SU-DHL-6 (cell line): ENCODE measurements at regions not wholly inside any gene's neighbourhood (a gene's known extent, or its start where the extent isn't known, plus 50 kb on each side); places are given as distances from the start of the nearest gene placed in this dataset.

Experiments
- H2AFZ ChIP-seq: fragments of 200-600 bp; sonication (generic); 2 replicates; pipeline ENCODE4 v1.6.1; 2014; ENCODE audit warnings: low read depth, mild to moderate bottlenecking, moderate library complexity, mixed read lengths, antibody characterized with exemption, low read length; ENCODE audit not compliant: severe bottlenecking
- H3F3A ChIP-seq: fragments of 200-600 bp; shearing (Covaris generic); 2 replicates; pipeline ENCODE4 v1.6.0; 2016; ENCODE audit warnings: antibody characterized with exemption, mild to moderate bottlenecking; ENCODE audit not compliant: insufficient read depth
- H3K27ac ChIP-seq: fragments of 200-600 bp; sonication (generic); 2 replicates; pipeline ENCODE4 v1.5.1; 2016; ENCODE audit warnings: low read depth, mild to moderate bottlenecking, low read length, moderate library complexity, mixed read lengths
- H3K27me3 ChIP-seq: fragments of 200-600 bp; sonication (generic), shearing (Covaris generic); 2 replicates; pipeline ENCODE4 v1.6.0; 2014; ENCODE audit warnings: mild to moderate bottlenecking, low read length
- H3K36me3 ChIP-seq: fragments of 200-600 bp; sonication (generic); 2 replicates; pipeline ENCODE4 v1.6.1; 2014; ENCODE audit warnings: mild to moderate bottlenecking, low read length, mixed read lengths
- H3K4me2 ChIP-seq: fragments of 300-600, 200-600 bp; shearing (Covaris generic), sonication (generic); 2 replicates; pipeline ENCODE4 v1.6.0; 2014; ENCODE audit warnings: low read length, low read depth, mild to moderate bottlenecking; ENCODE audit not compliant: poor library complexity, severe bottlenecking
- H3K4me3 ChIP-seq: fragments of 200-600 bp; sonication (generic); 2 replicates; pipeline ENCODE4 v1.5.1; 2014; ENCODE audit warnings: antibody characterized with exemption, low read length, mild to moderate bottlenecking, mixed read lengths; ENCODE audit not compliant: insufficient read depth, poor library complexity, severe bottlenecking
- H3K79me2 ChIP-seq: fragments of 200-600 bp; sonication (generic); 2 replicates; pipeline ENCODE4 v1.6.1; 2014; ENCODE audit warnings: mild to moderate bottlenecking, low read length, moderate library complexity; ENCODE audit not compliant: insufficient read depth
- H3K9ac ChIP-seq: fragments of 200-600 bp; sonication (generic); 2 replicates; pipeline ENCODE4 v1.7.0; 2014; ENCODE audit warnings: mild to moderate bottlenecking, low read length
- H3K9me2 ChIP-seq: fragments of 200-600 bp; sonication (generic); replicated peaks from 2 replicates; pipeline ENCODE4 v1.6.1; 2014; ENCODE audit warnings: low read length; ENCODE audit not compliant: insufficient read depth
- H3K9me3 ChIP-seq: fragments of 200-600 bp; sonication (generic); 2 replicates; pipeline ENCODE4 v1.6.1; 2014; ENCODE audit warnings: low read length, mixed read lengths; ENCODE audit not compliant: insufficient read depth
- H4K20me1 ChIP-seq: fragments of 200-600 bp; sonication (generic); 2 replicates; pipeline ENCODE4 v1.6.1; 2014; ENCODE audit warnings: low read depth, mild to moderate bottlenecking, antibody characterized with exemption, low read length, moderate library complexity, mixed read lengths
- EZH2phosphoT487 ChIP-seq: fragments of 200-600 bp; sonication (generic), shearing (Covaris generic); conservative IDR thresholded peaks from 2 replicates; pipeline ENCODE4 v1.6.1; 2018; ENCODE audit warnings: mild to moderate bottlenecking, antibody characterized with exemption, low read length, moderate library complexity, mixed read lengths
- TF ChIP-seq, protein P1 (sequence below): fragments of 200-600 bp; sonication (generic); IDR thresholded peaks from one replicate; pipeline ENCODE4 v1.5.1; 2017; ENCODE audit warnings: antibody characterized with exemption, mild to moderate bottlenecking, low read length, moderate library complexity; ENCODE audit not compliant: insufficient read depth, poor library complexity, severe bottlenecking

DNA sequence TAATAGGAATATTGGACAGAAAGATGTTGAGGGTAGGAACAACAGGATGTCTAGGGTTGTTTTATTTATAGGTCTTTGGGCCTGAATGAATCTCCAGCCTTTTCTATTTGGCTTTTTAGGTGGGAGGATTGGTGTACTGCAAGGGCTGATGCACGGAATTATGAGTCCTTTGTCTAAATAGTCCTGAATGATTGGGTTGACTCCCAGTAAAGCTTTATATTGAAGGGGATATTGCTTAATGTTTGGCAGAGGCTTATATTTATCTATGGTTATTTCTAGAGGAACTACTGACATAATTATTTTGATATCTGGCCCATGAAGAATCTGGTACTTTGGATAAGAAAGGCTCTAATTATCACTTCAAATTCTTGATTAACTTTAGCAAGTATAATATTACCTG is 253.6 kb upstream of the AVPR1A start:
- no peak overlapping the region for H3K4me3 ChIP-seq
- no peaks in the 10 kb centered on the region for H3K79me2 ChIP-seq
- H3K4me2 ChIP-seq, result no peak overlapping the region
- no peaks in the 10 kb centered on the region for H4K20me1 ChIP-seq
- no peaks in the 10 kb centered on the region for H3K9me3 ChIP-seq
- TF ChIP-seq, protein P1, sequence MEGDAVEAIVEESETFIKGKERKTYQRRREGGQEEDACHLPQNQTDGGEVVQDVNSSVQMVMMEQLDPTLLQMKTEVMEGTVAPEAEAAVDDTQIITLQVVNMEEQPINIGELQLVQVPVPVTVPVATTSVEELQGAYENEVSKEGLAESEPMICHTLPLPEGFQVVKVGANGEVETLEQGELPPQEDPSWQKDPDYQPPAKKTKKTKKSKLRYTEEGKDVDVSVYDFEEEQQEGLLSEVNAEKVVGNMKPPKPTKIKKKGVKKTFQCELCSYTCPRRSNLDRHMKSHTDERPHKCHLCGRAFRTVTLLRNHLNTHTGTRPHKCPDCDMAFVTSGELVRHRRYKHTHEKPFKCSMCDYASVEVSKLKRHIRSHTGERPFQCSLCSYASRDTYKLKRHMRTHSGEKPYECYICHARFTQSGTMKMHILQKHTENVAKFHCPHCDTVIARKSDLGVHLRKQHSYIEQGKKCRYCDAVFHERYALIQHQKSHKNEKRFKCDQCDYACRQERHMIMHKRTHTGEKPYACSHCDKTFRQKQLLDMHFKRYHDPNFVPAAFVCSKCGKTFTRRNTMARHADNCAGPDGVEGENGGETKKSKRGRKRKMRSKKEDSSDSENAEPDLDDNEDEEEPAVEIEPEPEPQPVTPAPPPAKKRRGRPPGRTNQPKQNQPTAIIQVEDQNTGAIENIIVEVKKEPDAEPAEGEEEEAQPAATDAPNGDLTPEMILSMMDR, result no peak
- TF ChIP-seq EZH2phosphoT487, result no peak
- H2AFZ ChIP-seq, result no peak overlapping the region
- no peaks in the 10 kb centered on the region for H3K27me3 ChIP-seq
- H3K9ac ChIP-seq, result no peak overlapping the region
- no peaks in the 10 kb centered on the region for H3F3A ChIP-seq
- H3K9me2 ChIP-seq, result no peaks in the 10 kb centered on the region
- H3K36me3 ChIP-seq, result no peaks in the 10 kb centered on the region
- no peak overlapping the region for H3K27ac ChIP-seq

DNA sequence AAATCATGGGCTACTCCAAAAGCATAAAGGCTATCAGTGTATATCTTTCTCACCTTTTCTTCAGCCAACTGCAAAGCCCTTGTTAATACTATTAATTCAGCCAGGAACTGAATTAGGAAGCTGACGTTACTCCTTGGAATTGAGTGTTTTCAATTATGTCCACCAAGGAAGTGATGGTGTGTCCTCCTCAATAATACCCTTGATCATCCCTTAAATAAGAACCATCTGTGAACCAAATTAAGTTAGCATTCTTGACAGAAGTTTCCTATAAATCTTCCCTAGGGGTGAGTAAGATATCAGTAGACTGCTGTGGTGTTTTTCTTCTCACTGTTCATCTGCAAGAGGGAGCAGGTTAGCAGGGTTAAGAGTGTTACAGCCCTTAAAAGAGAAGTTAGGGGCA is 252.3 kb upstream of the AVPR1A start:
- Histone ChIP-seq H3K27ac (no peak overlapping the region), H3K9me2 (no peaks in the 10 kb centered on the region), H3K9ac (no peak overlapping the region), H3K36me3 (no peaks in the 10 kb centered on the region), H3K9me3 (no peaks in the 10 kb centered on the region), H4K20me1 (no peaks in the 10 kb centered on the region), H3F3A (no peaks in the 10 kb centered on the region), H3K4me3 (no peak overlapping the region), H2AFZ (no peak overlapping the region), H3K79me2 (no peaks in the 10 kb centered on the region), H3K27me3 (no peaks in the 10 kb centered on the region), H3K4me2 (no peak overlapping the region)
- TF ChIP-seq, protein P1, result no peak
- no peak for TF ChIP-seq EZH2phosphoT487

DNA sequence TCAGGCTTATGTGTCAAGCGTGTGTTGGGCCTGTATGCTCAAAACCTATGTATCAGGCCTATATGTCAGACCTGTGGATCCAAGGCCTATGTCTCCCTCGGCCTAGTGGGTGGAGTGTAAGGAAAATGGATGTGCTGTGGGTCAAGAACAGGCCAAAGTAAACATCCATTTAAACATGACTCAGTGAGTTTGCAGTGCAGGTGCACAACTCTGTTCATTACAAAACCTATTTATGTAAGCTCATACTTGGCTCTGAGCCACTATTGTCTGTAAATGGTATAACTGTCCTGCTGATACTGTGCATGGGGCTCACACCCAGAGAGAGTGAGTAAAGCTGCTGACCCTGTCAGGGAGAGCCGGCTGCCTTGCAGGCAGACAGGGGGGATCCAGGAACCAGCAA is 249.7 kb upstream of the AVPR1A start:
- no peaks in the 10 kb centered on the region for H4K20me1 ChIP-seq
- no peaks in the 10 kb centered on the region for H3K79me2 ChIP-seq
- H3K4me2 ChIP-seq, result no peak overlapping the region
- no peaks in the 10 kb centered on the region for H3K9me3 ChIP-seq
- no peak overlapping the region for H3K9ac ChIP-seq
- no peak overlapping the region for H3K27ac ChIP-seq
- no peaks in the 10 kb centered on the region for H3F3A ChIP-seq
- TF ChIP-seq, protein P1, result no peak
- TF ChIP-seq EZH2phosphoT487, result no peak
- H3K27me3 ChIP-seq, result no peaks in the 10 kb centered on the region
- no peak overlapping the region for H2AFZ ChIP-seq
- no peaks in the 10 kb centered on the region for H3K36me3 ChIP-seq
- no peaks in the 10 kb centered on the region for H3K9me2 ChIP-seq
- H3K4me3 ChIP-seq, result no peak overlapping the region

DNA sequence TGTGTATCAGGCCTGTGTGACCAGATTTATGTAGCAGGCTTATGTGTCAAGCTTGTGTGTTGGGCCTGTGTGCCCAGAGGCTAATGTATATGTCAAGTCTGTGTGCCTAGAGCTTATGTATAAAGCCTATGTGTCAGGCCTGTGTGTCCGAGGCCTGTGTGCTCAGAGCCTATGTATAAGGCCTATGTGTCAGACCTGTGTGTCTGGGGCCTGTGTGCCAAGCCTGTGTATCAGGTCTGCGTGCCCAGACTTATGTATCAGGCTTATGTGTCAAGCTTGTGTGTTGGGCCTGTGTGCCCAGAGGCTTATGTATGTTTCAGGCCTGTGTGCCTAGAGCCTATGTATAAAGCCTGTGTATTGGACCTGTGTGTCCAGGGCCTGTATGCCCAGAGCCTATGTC is 249.3 kb upstream of the AVPR1A start:
- no peaks in the 10 kb centered on the region for H3F3A ChIP-seq
- H3K27ac ChIP-seq, result no peak overlapping the region
- H3K4me3 ChIP-seq, result no peak overlapping the region

More for the DNA sequence above, 249.3 kb upstream of the AVPR1A start:
- no peak overlapping the region for H3K4me2 ChIP-seq
- no peaks in the 10 kb centered on the region for H3K9me3 ChIP-seq
- no peak overlapping the region for H2AFZ ChIP-seq
- no peaks in the 10 kb centered on the region for H4K20me1 ChIP-seq
- H3K9ac ChIP-seq, result no peak overlapping the region
- no peaks in the 10 kb centered on the region for H3K9me2 ChIP-seq
- no peaks in the 10 kb centered on the region for H3K36me3 ChIP-seq
- H3K79me2 ChIP-seq, result no peaks in the 10 kb centered on the region
- no peaks in the 10 kb centered on the region for H3K27me3 ChIP-seq
- no peak for TF ChIP-seq EZH2phosphoT487
- TF ChIP-seq, protein P1, result no peak
